Non-pigmented ciliary epithelial cell (primary cell): ENCODE measurements at regions not wholly inside any gene's neighbourhood (a gene's known extent, or its start where the extent isn't known, plus 50 kb on each side); places are given as distances from the start of the nearest gene placed in this dataset.
"Not testable (repeated sequence)": the region's sequence is repeated elsewhere in the genome, so short reads cannot be mapped to it uniquely, and the experiment has no call there.

Source experiments
- DNase-seq: peaks from one replicate; pipeline ENCODE4 v3.0.0-alpha.2; 2010; ENCODE audit warnings: low read depth

GRCh38 chr5:124512236-124512635 lies 234.2 kb downstream of the ZNF608 start:
- no peak for DNase-seq

- DNase-seq: no peak
These were observed 234.6 kb downstream of the ZNF608 start for GRCh38 chr5:124511791-124512190.

GRCh38 chr5:124507688-124508087 lies 238.8 kb downstream of the ZNF608 start:
- DNase-seq: no peak

- no peak for DNase-seq
These were observed 242.1 kb downstream of the ZNF608 start for GRCh38 chr5:124504081-124504916.

GRCh38 chr5:124502551-124502950 lies 243.9 kb downstream of the ZNF608 start:
- DNase-seq: no peak

GRCh38 chr5:124499818-124500217 lies 246.6 kb downstream of the ZNF608 start:
- DNase-seq: not testable (repeated sequence)

- not testable (repeated sequence) for DNase-seq
These were observed 249.5 kb downstream of the ZNF608 start for GRCh38 chr5:124496968-124497367.

GRCh38 chr5:124494540-124495116 lies 251.8 kb downstream of the ZNF608 start:
- DNase-seq: no peak

- no peak for DNase-seq
These were observed 253.8 kb downstream of the ZNF608 start for GRCh38 chr5:124492444-124493224.

- not testable (repeated sequence) for DNase-seq
These were observed 256.1 kb downstream of the ZNF608 start for GRCh38 chr5:124490315-124490714.

- DNase-seq: no peak
These were observed 265.0 kb downstream of the ZNF608 start for GRCh38 chr5:124481419-124481818.

GRCh38 chr5:124480964-124481363 lies 265.5 kb downstream of the ZNF608 start:
- no peak for DNase-seq

- no peak for DNase-seq
These were observed 266.4 kb downstream of the ZNF608 start for GRCh38 chr5:124480022-124480421.

GRCh38 chr5:124478264-124478663 lies 268.2 kb downstream of the ZNF608 start:
- no peak for DNase-seq

GRCh38 chr5:124477577-124477976 lies 268.9 kb downstream of the ZNF608 start:
- DNase-seq: no peak

GRCh38 chr5:124477062-124477461 lies 269.4 kb downstream of the ZNF608 start:
- DNase-seq: no peak

GRCh38 chr5:124474528-124475215 lies 271.8 kb downstream of the ZNF608 start:
- no peak for DNase-seq

- DNase-seq: no peak
These were observed 277.6 kb downstream of the ZNF608 start for GRCh38 chr5:124468671-124469411.

- no peak for DNase-seq
These were observed 278.7 kb downstream of the ZNF608 start for GRCh38 chr5:124467745-124468144.

- no peak for DNase-seq
These were observed 280.4 kb downstream of the ZNF608 start for GRCh38 chr5:124466011-124466410.

GRCh38 chr5:124463851-124464250 lies 282.6 kb downstream of the ZNF608 start:
- no peak for DNase-seq

- no peak for DNase-seq
These were observed 283.7 kb downstream of the ZNF608 start for GRCh38 chr5:124462751-124463150.
